Stimulated activated CD8-positive, alpha-beta memory T cell treated with anti-CD3 and anti-CD28 coated beads, Interleukin-12 subunit alpha, Interleukin-12 subunit beta, amount 100 ng/mL, for 1 hour (primary cell): ENCODE measurements at regions not wholly inside any gene's neighbourhood (a gene's known extent, or its start where the extent isn't known, plus 50 kb on each side); places are given as distances from the start of the nearest gene placed in this dataset.

Experiments used
- DNase-seq: peaks from one replicate; pipeline ENCODE4 v3.0.0-alpha.2; 2020; ENCODE audit warnings: low read depth

- no peak for DNase-seq
Observed at GRCh38 chr7:28293527-28293835, 112.9 kb upstream of the JAZF1 start.

- DNase-seq: peak; percentile 36
Observed at GRCh38 chr7:28296571-28297483, 115.5 kb upstream of the CREB5 start.

GRCh38 chr7:28297801-28298459 is 114.4 kb upstream of the CREB5 start:
- no peak for DNase-seq

DNA sequence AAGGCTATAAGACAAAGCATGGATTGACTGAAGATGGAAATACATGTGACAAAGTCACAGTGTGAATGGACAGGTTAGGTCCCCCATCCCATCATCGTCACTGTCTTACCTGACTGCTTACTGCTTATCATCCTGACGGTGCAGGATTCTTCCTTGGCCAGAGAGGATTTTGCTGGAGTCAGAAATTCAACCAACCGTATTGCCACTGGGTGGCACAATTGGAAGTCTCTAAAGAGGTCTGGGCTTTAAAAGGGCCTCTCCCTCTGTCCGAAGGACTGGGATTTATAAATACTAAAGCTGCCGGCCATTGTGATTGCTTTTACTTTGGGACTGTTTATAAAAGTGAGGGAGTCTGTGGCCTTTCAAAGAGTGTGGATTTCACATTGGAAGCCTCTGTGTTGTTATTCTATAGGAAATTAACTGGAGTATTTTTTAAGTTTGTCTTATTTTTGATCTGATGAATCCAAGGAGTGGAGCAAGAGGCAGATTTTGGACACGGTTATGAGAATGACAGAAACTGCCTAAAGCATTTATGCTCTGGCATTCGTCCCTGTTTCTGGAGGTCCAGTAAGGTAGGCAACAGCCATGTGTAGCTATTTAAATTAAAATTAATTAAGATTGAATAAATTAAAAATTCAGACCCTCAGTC is 113.3 kb upstream of the CREB5 start:
- no peak for DNase-seq

GRCh38 chr7:28299556-28299955 is 112.8 kb upstream of the CREB5 start:
- DNase-seq: no peak

- no peak for DNase-seq
Observed at GRCh38 chr7:28300488-28300887, 111.8 kb upstream of the CREB5 start.

- DNase-seq: no peak
Observed at GRCh38 chr7:28301148-28301641, 111.1 kb upstream of the CREB5 start.

- no peak for DNase-seq
Observed at GRCh38 chr7:28304290-28304689, 108.0 kb upstream of the CREB5 start.

DNA sequence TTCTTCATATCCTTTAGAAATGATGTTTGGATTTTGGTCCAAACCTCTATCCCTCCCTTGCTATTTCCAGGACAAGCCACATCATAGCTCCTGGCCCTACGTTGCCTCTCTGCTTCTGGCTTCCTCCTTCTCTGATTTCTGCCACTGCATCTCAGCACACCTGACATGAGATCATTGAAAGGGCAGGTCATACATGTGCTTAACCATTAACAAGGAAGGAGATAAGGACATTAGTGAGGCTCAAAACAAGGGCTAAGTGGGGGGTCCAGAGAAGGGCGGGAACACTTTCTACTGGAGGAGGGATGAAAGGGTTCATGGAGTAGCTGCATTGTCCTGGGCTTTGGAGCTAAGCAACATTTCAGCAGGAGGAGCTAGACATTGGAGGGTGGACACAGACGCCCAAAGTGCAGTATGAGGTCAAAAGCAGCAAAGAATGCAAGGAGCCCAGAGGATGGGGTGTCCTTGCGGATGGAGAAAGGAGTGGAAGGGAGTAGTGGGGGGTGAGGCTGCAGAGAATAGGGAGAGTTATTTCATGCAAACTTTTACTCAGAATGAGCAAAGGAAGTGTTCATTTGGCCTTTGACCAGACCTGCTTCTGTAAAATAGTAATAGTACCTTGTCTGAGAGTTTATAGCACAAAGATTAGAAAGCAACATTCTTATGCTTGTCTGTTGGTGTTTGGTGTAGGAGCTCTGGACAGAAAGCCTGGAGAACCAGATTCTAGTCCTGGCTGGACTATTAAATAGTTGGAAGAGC is 102.4 kb upstream of the CREB5 start:
- no peak for DNase-seq

DNA sequence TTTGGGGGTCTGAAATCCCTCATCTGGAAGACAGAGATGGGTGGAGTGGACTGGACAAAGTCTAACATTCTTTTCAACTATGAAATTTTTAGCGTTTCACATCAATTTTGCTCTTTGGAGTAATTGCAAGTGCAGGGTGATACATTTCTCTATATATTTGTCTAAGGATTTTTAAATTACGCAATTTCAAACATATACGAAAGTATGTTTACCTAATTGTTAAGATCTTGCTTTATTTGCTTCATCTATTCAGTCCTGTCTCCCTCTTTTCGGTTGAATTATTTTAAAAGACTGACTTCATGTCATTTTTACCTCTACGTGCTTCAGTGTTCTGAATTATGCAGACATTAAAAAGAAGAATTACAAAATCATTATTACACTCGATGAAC is 101.9 kb upstream of the CREB5 start:
- DNase-seq: no peak

DNA sequence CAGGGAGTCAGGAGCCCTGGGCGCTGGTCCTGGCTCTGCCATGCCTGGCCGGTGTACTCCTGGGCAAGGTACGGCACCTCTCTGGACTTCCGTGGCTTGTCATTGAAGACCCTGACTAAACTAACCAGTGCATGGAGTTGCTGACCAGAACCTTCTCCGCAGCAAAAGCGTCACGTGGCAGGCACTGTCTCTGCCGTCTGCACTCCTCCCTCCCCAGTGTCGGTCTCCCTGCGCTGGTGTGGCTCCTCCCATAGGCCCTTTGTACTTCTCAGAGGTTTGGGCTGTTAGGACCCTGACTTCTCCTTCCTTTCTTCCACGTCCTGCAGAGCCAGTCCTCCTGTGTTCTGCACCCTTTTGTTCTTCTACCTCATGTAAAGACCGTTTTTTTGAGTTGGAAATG is 100.6 kb upstream of the CREB5 start:
- no peak for DNase-seq

GRCh38 chr7:28312948-28313347 is 99.4 kb upstream of the CREB5 start:
- no peak for DNase-seq

GRCh38 chr7:28314841-28315240 is 97.5 kb upstream of the CREB5 start:
- no peak for DNase-seq

GRCh38 chr7:28315565-28316410 is 96.5 kb upstream of the CREB5 start:
- no peak for DNase-seq

DNA sequence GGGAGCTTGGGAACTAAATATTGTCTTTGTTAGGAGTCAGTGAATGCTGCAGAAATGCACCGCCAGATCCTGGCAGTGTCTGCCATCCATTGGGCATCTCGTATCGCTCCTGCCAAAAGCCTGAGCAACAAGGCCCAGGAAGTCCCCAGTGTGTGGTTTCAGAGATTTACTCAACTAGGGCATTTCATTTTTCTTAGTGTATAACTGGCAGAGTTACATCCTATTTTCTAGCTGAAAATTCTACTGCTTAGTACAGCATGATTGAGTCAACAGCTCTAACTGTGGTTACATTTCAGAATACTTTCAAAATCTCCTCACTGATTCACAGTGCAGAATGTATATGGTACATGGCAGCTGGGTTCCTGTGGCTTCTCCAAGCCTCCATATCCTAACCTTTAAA is 95.8 kb upstream of the CREB5 start:
- no peak for DNase-seq

- DNase-seq: no peak
Observed at GRCh38 chr7:28318101-28318762, 94.1 kb upstream of the CREB5 start.

DNA sequence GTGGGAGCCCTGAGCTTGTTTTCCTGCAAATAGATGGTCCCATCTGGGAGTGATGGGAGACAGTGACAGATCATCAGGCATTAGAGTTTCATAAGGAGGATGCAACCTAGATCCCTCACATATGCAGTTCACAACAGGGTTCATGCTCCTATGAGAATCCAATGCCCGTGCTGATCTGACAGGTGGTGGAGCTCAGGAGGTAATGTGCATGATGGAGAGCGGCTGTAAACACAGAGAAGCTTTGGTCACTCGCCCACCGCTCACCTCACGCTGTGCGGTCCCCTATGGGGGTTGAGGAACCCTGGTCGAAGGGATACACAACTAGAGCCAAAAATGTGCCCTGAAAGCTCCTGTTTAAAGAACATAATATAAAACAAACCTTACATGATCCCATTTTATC is 88.5 kb upstream of the CREB5 start:
- no peak for DNase-seq

DNA sequence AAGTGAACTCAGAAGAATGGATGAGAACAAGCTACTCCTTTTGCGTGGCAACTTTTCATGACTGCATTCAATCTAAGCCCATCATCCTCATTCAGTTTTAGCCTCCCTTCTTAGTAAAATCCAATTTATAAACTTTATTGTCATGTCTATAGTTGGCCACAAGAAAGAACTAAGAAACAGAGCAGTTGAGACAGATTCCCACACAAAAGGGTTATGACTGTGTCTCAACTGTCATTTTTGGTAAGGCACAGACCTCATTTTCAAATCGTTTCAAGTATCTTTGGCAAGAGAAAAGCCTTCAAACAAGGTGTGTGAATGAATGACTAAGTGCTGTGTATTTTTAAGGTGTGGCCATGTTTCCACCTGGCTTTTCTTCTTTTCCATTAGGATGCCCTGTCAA is 84.2 kb upstream of the CREB5 start:
- no peak for DNase-seq

DNA sequence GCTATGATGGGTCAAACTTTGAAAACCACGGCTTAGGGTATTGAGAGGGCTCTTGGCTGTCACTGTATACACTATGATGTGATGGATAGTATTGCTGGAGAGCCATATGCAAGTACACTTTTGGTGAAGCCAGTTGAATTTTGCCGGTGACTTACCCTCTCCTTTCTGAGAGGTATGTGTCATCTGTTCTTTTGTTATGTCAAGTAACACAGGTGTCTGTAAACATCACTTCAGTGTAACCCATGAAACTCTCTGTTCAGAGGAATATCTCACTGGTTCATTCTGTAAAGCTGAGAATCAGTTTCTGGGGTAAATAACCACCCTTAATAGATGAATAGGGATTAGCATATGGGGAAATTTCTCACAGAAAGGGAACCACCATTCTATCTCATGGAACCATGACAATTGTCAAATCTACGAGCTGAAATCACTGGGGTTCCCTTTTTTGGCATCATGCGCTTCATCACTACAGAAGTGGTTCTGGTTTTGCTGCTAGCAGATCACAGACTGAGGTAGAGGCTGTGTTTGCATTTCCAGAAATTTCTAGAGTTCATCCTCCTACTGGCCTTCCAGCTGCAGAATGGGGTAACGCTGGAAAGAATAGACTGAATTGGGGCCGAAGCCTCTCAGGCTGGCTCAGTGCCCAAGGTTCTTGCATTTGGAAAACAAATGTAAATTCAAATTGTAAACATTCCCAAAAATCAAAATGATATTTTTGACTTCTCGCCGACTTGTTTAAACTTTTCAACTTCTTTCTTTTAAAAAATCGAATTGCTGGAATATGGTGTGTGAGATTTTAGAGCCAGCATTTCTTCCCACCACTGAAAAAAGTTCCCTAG is 83.3 kb upstream of the CREB5 start:
- DNase-seq: no peak
